ENCODE measurements at regions not wholly inside any gene's neighbourhood (a gene's known extent, or its start where the extent isn't known, plus 50 kb on each side); places are given as distances from the start of the nearest gene placed in this dataset.
A peak's percentile ranks its signal among the peaks of the same experiment; 100 is the strongest.

DNA sequence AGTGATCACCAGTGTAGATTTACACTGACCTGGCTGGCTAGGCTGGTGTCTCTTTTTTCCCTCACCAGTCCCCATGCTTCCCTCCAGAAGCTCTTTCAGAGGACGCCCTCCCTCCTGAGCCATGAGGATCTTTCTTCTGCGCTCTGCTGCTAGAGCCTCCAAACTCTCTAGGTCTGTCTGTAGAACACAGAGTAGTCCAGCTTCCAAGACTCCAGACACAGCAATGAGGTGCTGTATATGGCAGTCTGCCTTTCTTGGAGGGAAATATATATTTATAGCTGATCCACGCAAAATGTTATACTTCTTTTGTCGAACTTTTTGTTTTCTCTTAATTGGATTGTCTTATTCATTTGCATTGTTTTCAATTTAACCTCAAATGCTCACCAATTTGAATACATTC is 1121.8 kb downstream of the ROBO2 start:
- no peaks in the 10 kb centered on the region for H4K20me1 ChIP-seq (ENCODE audit: control insufficient read depth, extremely low read depth, insufficient read depth, low read length)
- no peak overlapping the region for H3K9ac ChIP-seq (ENCODE audit: insufficient read depth, low read length)
- H3K36me3 ChIP-seq (ENCODE audit: control insufficient read depth, insufficient read depth, low read length): no peaks in the 10 kb centered on the region
- H2AFZ ChIP-seq (ENCODE audit: low read length): no peak overlapping the region
- H3K4me3 ChIP-seq (replicated peaks in 1 of 4; ENCODE audit: control extremely low read depth in 1 of 4, insufficient read depth in 1 of 4, low read depth in 3 of 4, low read length in 4 of 4): no peak overlapping the region
- no peak for DNase-seq (ENCODE audit: low read depth in 2 of 2)
- no peak overlapping the region for H3K4me2 ChIP-seq (ENCODE audit: extremely low read depth, insufficient read depth, low read length)
- no peaks in the 10 kb centered on the region for H3K4me1 ChIP-seq (ENCODE audit: control insufficient read depth, extremely low read depth, insufficient read depth, low read length)
- no peaks in the 10 kb centered on the region for H3K27me3 ChIP-seq (ENCODE audit: control insufficient read depth, insufficient read depth, low read length)
- H3K27ac ChIP-seq (ENCODE audit: insufficient read depth, low read length): no peak overlapping the region
- TF ChIP-seq, protein P1, sequence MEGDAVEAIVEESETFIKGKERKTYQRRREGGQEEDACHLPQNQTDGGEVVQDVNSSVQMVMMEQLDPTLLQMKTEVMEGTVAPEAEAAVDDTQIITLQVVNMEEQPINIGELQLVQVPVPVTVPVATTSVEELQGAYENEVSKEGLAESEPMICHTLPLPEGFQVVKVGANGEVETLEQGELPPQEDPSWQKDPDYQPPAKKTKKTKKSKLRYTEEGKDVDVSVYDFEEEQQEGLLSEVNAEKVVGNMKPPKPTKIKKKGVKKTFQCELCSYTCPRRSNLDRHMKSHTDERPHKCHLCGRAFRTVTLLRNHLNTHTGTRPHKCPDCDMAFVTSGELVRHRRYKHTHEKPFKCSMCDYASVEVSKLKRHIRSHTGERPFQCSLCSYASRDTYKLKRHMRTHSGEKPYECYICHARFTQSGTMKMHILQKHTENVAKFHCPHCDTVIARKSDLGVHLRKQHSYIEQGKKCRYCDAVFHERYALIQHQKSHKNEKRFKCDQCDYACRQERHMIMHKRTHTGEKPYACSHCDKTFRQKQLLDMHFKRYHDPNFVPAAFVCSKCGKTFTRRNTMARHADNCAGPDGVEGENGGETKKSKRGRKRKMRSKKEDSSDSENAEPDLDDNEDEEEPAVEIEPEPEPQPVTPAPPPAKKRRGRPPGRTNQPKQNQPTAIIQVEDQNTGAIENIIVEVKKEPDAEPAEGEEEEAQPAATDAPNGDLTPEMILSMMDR (conservative IDR thresholded peaks at IDR 0.05 in 1 of 2, IDR thresholded peaks at IDR 0.05 in 1 of 2; ENCODE audit: low read depth in 1 of 2, low read length in 2 of 2): no peak
- TF ChIP-seq EZH2 (IDR thresholded peaks at IDR 0.05; ENCODE audit: low read length, missing control alignments): no peak
- H3K79me2 ChIP-seq (ENCODE audit: control insufficient read depth, insufficient read depth, low read length): no peaks in the 10 kb centered on the region
- no peaks in the 10 kb centered on the region for H3K9me3 ChIP-seq (ENCODE audit: control insufficient read depth, insufficient read depth, low read depth, low read length)

DNA sequence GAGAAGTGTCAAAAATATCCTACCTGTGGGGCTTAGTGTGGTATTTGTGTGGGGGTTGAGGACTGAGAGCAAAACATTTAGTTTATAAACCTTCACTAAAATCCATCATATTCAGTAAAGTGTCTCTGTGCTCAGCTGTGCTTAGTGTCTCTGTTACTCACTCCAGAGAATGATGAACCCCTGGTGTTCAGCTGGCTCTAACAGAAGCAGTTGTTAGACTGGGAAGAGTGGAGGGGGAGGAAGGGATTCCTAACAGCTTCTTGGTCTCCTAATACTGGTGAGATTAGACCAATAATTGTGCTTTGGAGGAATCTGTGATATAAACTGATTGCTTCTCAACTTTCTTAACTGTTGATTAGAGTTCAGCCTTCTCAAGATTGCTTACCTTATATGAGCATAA is 1123.5 kb downstream of the ROBO2 start:
- H2AFZ ChIP-seq (ENCODE audit: low read length): no peak overlapping the region
- no peak overlapping the region for H3K4me2 ChIP-seq (ENCODE audit: extremely low read depth, insufficient read depth, low read length)
- no peaks in the 10 kb centered on the region for H3K4me1 ChIP-seq (ENCODE audit: control insufficient read depth, extremely low read depth, insufficient read depth, low read length)
- H3K9me3 ChIP-seq (ENCODE audit: control insufficient read depth, insufficient read depth, low read depth, low read length): no peaks in the 10 kb centered on the region
- no peak overlapping the region for H3K9ac ChIP-seq (ENCODE audit: insufficient read depth, low read length)
- H3K27me3 ChIP-seq (ENCODE audit: control insufficient read depth, insufficient read depth, low read length): no peaks in the 10 kb centered on the region
- TF ChIP-seq, protein P1 (conservative IDR thresholded peaks at IDR 0.05 in 1 of 2, IDR thresholded peaks at IDR 0.05 in 1 of 2; ENCODE audit: low read depth in 1 of 2, low read length in 2 of 2): no peak
- no peak for TF ChIP-seq EZH2 (IDR thresholded peaks at IDR 0.05; ENCODE audit: low read length, missing control alignments)
- H3K36me3 ChIP-seq (ENCODE audit: control insufficient read depth, insufficient read depth, low read length): no peaks in the 10 kb centered on the region
- no peak overlapping the region for H3K4me3 ChIP-seq (replicated peaks in 1 of 4; ENCODE audit: control extremely low read depth in 1 of 4, insufficient read depth in 1 of 4, low read depth in 3 of 4, low read length in 4 of 4)
- DNase-seq (ENCODE audit: low read depth in 2 of 2): no peak
- no peaks in the 10 kb centered on the region for H3K79me2 ChIP-seq (ENCODE audit: control insufficient read depth, insufficient read depth, low read length)
- no peak overlapping the region for H3K27ac ChIP-seq (ENCODE audit: insufficient read depth, low read length)
- H4K20me1 ChIP-seq (ENCODE audit: control insufficient read depth, extremely low read depth, insufficient read depth, low read length): no peaks in the 10 kb centered on the region

DNA sequence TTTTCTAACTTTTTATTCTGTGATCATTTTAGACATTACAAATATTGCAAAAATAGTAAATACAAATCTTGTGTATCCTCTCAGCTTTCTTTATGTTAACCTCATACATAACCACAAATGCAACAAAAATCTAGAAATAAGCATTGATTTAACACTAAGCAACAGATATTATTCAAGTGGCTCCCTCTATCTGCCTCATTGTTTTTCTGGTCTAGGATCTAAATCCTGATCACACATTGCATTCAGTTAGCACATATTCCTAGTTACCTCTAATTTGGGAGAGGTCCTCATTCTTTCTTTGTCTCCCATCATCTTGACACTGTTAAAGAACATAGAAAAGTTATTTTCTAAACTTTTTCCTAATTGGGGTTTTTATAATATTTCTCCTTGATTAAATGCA is 1126.0 kb downstream of the ROBO2 start:
- Histone ChIP-seq H3K4me2 (ENCODE audit: extremely low read depth, insufficient read depth, low read length) (no peak overlapping the region), H3K79me2 (ENCODE audit: control insufficient read depth, insufficient read depth, low read length) (no peaks in the 10 kb centered on the region), H4K20me1 (ENCODE audit: control insufficient read depth, extremely low read depth, insufficient read depth, low read length) (no peaks in the 10 kb centered on the region), H3K27me3 (ENCODE audit: control insufficient read depth, insufficient read depth, low read length) (no peaks in the 10 kb centered on the region), H3K9ac (ENCODE audit: insufficient read depth, low read length) (no peak overlapping the region), H3K27ac (ENCODE audit: insufficient read depth, low read length) (no peak overlapping the region), H2AFZ (ENCODE audit: low read length) (no peak overlapping the region), H3K36me3 (ENCODE audit: control insufficient read depth, insufficient read depth, low read length) (no peaks in the 10 kb centered on the region), H3K4me1 (ENCODE audit: control insufficient read depth, extremely low read depth, insufficient read depth, low read length) (no peaks in the 10 kb centered on the region), H3K9me3 (ENCODE audit: control insufficient read depth, insufficient read depth, low read depth, low read length) (no peaks in the 10 kb centered on the region), H3K4me3 (replicated peaks in 1 of 4; ENCODE audit: control extremely low read depth in 1 of 4, insufficient read depth in 1 of 4, low read depth in 3 of 4, low read length in 4 of 4) (no peak overlapping the region)
- no peak for TF ChIP-seq EZH2 (IDR thresholded peaks at IDR 0.05; ENCODE audit: low read length, missing control alignments)
- TF ChIP-seq, protein P1 (conservative IDR thresholded peaks at IDR 0.05 in 1 of 2, IDR thresholded peaks at IDR 0.05 in 1 of 2; ENCODE audit: low read depth in 1 of 2, low read length in 2 of 2): peak in 1 of 2 donors; percentile 50
- DNase-seq (ENCODE audit: low read depth in 2 of 2): peak in 1 of 2 donors; percentile 31

All from fibroblast of lung (primary cell).